A549 (cell line): ENCODE measurements at regions not wholly inside any gene's neighbourhood (a gene's known extent, or its start where the extent isn't known, plus 50 kb on each side); places are given as distances from the start of the nearest gene placed in this dataset.

ENCODE experiments used
- ATAC-seq, 2 experiments: fragments of 200-7000 bp in 1 of 2; fragments of >200 bp in 1 of 2; cut with Nextera tagmentation in 1 of 2; cut with Tn5 transposase in 1 of 2; 3 replicates each; pipeline versions ENCODE4 v1.8.0 to v1.9.1; 2018 to 2020; ENCODE audit warnings: mild to moderate bottlenecking in 1 of 2, moderate library complexity in 1 of 2
- CTCF ChIA-PET: fragments of 300-600 bp; sonication (Branson Sonifier 250); formaldehyde crosslinking; extraction: SDS; loops from one replicate; lab custom pipeline; 2021; ENCODE audit warnings: antibody characterized with exemption, inconsistent platforms; lab: Yijun Ruan, JAX
- POLR2A ChIA-PET: fragments of 350-600 bp; formaldehyde crosslinking; extraction: SDS; loops from one replicate; lab custom pipeline; 2021; ENCODE audit warnings: antibody characterized with exemption, inconsistent platforms; lab: Yijun Ruan, JAX
- DNase-seq, 2 experiments: peaks; one replicate each; pipeline versions ENCODE4 v3.0.0 to v3.0.0-alpha.2; 2011 to 2016; ENCODE audit warnings: low read depth in 1 of 2, low spot score in 1 of 2
- FAIRE-seq: peaks from 2 replicates; lab custom pipeline; 2011; peaks lifted over from hg19 to GRCh38; lab: Jason Lieb, UNC
- H3K27ac ChIP-seq, 2 experiments: fragments of >200 bp; sonication (Bioruptor Twin); formaldehyde crosslinking; 3 replicates each; pipeline ENCODE4 v1.5.1; 2016 to 2017
- H3K4me1 ChIP-seq: fragments of >200 bp; sonication (Bioruptor Twin); formaldehyde crosslinking; 3 replicates; pipeline ENCODE4 v1.6.1; 2016
- H3K4me2 ChIP-seq: fragments of >200 bp; sonication (Bioruptor Twin); formaldehyde crosslinking; 3 replicates; pipeline ENCODE4 v1.6.1; 2016
- H3K4me3 ChIP-seq: fragments of >200 bp; sonication (Bioruptor Twin); formaldehyde crosslinking; 3 replicates; pipeline ENCODE4 v1.5.1; 2016
- H3K9me3 ChIP-seq: fragments of >200 bp; sonication (Bioruptor Twin); formaldehyde crosslinking; 3 replicates; pipeline ENCODE4 v1.6.1; 2016
- CHD2 ChIP-seq: fragments of 150-350 bp; IDR thresholded peaks from 2 replicates; pipeline ENCODE4 v1.6.1; 2014; ENCODE audit warnings: low read length; ENCODE audit not compliant: partially characterized antibody
- CHD4 ChIP-seq: fragments of 200-600 bp; sonication (generic); IDR thresholded peaks from 2 replicates; pipeline ENCODE4 v1.6.1; 2016; ENCODE audit warnings: antibody characterized with exemption, mild to moderate bottlenecking, borderline replicate concordance
- EP300 ChIP-seq, 2 experiments: fragments of >200 bp; sonication (Bioruptor Twin); formaldehyde crosslinking; IDR thresholded peaks; 2 replicates in 1 of 2; 3 replicates in 1 of 2; pipeline ENCODE4 v1.6.1; 2016 to 2017
- ESRRA ChIP-seq: fragments of 150-350 bp; IDR thresholded peaks from 2 replicates; pipeline ENCODE4 v1.6.1; 2014; ENCODE audit warnings: mild to moderate bottlenecking, low read length, borderline replicate concordance
- FOSL2 ChIP-seq, 2 experiments: fragments of 450-650 bp in 1 of 2; fragments of >200 bp in 1 of 2; sonication (Bioruptor Twin) in 1 of 2; formaldehyde crosslinking; IDR thresholded peaks; 2 replicates each; pipeline versions ENCODE4 v1.5.0 to v1.6.1; 2016 to 2020; ENCODE audit warnings: mild to moderate bottlenecking in 1 of 2, moderate library complexity in 1 of 2
- GATA3 ChIP-seq: IDR thresholded peaks from 2 replicates; pipeline ENCODE4 v1.6.1; 2012; ENCODE audit warnings: borderline replicate concordance
- HDAC2 ChIP-seq: fragments of 200-600 bp; sonication (generic); IDR thresholded peaks from 2 replicates; pipeline ENCODE4 v1.6.1; 2016
- HOXA7 ChIP-seq: fragments of 250-450 bp; sonication (Bioruptor Pico); IDR thresholded peaks from 2 replicates; pipeline ENCODE4 v1.5.0; 2020; ENCODE audit warnings: mild to moderate bottlenecking, moderate library complexity
- JUN ChIP-seq, 2 experiments: fragments of >200 bp; sonication (Bioruptor Twin); formaldehyde crosslinking; IDR thresholded peaks; 2 replicates in 1 of 2; 3 replicates in 1 of 2; pipeline ENCODE4 v1.6.1; 2016 to 2017
- JUNB ChIP-seq: fragments of >200 bp; sonication (Bioruptor Twin); formaldehyde crosslinking; IDR thresholded peaks from 2 replicates; pipeline ENCODE4 v1.6.1; 2016
- KDM1A ChIP-seq: fragments of 200-600 bp; sonication (generic); IDR thresholded peaks from 2 replicates; pipeline ENCODE4 v1.6.1; 2016; ENCODE audit warnings: low read depth, mild to moderate bottlenecking
- NPAS2 ChIP-seq: fragments of 250-450 bp; sonication (Bioruptor Pico); IDR thresholded peaks from 2 replicates; pipeline ENCODE4 v1.8.0; 2022; ENCODE audit warnings: mild to moderate bottlenecking, moderate library complexity, borderline replicate concordance
- PHF8 ChIP-seq: fragments of 200-600 bp; sonication (generic); IDR thresholded peaks from 2 replicates; pipeline ENCODE4 v1.6.1; 2016; ENCODE audit warnings: low read depth, mild to moderate bottlenecking, antibody characterized with exemption, moderate library complexity, borderline replicate concordance
- POLR2A ChIP-seq: IDR thresholded peaks from 2 replicates; pipeline ENCODE4 v1.6.1; 2012; ENCODE audit warnings: mild to moderate bottlenecking, low read length
- POLR2AphosphoS2 ChIP-seq: conservative IDR thresholded peaks from 2 replicates; pipeline ENCODE4 v1.6.1; 2012; ENCODE audit warnings: low read length, improper control_type of control experiment, inconsistent platforms
- RFX5 ChIP-seq: fragments of 450-650 bp; IDR thresholded peaks from 2 replicates; pipeline ENCODE4 v1.7.1; 2014; ENCODE audit warnings: antibody characterized with exemption, mild to moderate bottlenecking, moderate library complexity
- TFCP2L1 ChIP-seq: fragments of 250-450 bp; sonication (Bioruptor Pico); IDR thresholded peaks from 2 replicates; pipeline ENCODE4 v1.5.0; 2021; ENCODE audit warnings: mild to moderate bottlenecking
- ZC3H11A ChIP-seq: fragments of 450-650 bp; IDR thresholded peaks from 2 replicates; pipeline ENCODE4 v1.6.1; 2014; ENCODE audit warnings: antibody characterized with exemption, mild to moderate bottlenecking
- ZFP36 ChIP-seq: fragments of 450-650 bp; IDR thresholded peaks from 2 replicates; pipeline ENCODE4 v1.6.1; 2014; ENCODE audit warnings: borderline replicate concordance; ENCODE audit not compliant: partially characterized antibody
- WGBS: methylation state at CpG from one replicate; pipeline ENCODE4 v1.1.6; 2017; ENCODE audit errors: missing lambda C conversion rate; 5-methylcytosine and 5-hydroxymethylcytosine counted together
- TF ChIP-seq, protein P1 (sequence below): IDR thresholded peaks from 2 replicates; pipeline ENCODE4 v1.6.1; 2012; ENCODE audit warnings: low read depth, borderline replicate concordance
- TF ChIP-seq, protein P2 (sequence below): fragments of >200 bp; sonication (Bioruptor Twin); formaldehyde crosslinking; IDR thresholded peaks from 3 replicates; pipeline ENCODE4 v1.6.1; 2016
- TF ChIP-seq, protein P3 (sequence below): fragments of 250-450 bp; sonication (Bioruptor Pico); IDR thresholded peaks from 2 replicates; pipeline ENCODE4 v1.5.0; 2021; ENCODE audit warnings: mild to moderate bottlenecking, moderate library complexity, borderline replicate concordance
- TF ChIP-seq, protein P4 (sequence below): fragments of >200 bp; sonication (Bioruptor Twin); formaldehyde crosslinking; IDR thresholded peaks from 2 replicates; pipeline ENCODE4 v1.6.1; 2016
- TF ChIP-seq, protein P5 (sequence below): fragments of 450-650 bp; IDR thresholded peaks from 2 replicates; pipeline ENCODE4 v1.6.1; 2014; ENCODE audit warnings: antibody characterized with exemption

DNA sequence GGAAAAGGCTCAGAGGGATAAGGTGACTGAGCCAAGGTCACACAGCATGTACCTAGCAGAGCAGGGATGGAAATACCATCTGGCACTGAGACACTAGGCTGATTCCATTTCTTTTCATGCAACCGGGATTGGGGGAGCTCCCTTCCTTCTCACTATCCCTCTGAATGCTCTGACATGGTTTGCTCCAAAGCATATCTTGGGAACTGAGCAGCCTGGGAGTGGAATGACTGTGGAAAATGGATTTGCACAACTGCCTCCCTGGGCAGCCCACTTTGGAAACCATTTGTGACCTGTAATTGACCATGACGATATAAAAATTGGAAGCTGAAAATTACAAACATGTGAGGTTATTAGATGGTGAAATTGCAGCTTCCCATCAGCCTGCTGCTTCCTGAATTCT is 309.0 kb upstream of the CHD6 start:
- CTCF ChIA-PET: no interaction called here
- WGBS: 0% methylated on average over 2 of the region's 2 CpGs
- ATAC-seq: no peak
- Histone ChIP-seq H3K4me3 (no peak overlapping the region), H3K4me1 (no peaks in the 10 kb centered on the region), H3K4me2 (no peak overlapping the region), H3K27ac (no peak overlapping the region), H3K9me3 (no peaks in the 10 kb centered on the region)
- POLR2A ChIA-PET: no interaction called here
- TF ChIP-seq CHD4: no peak
- TF ChIP-seq FOSL2 (IDR thresholded peaks at IDR 0.05): no peak
- no peak for TF ChIP-seq FOSL2 (CRISPR knock-in tag; IDR thresholded peaks at IDR 0.05)
- no peak for TF ChIP-seq NPAS2 (CRISPR knock-in tag)
- TF ChIP-seq, protein P1, sequence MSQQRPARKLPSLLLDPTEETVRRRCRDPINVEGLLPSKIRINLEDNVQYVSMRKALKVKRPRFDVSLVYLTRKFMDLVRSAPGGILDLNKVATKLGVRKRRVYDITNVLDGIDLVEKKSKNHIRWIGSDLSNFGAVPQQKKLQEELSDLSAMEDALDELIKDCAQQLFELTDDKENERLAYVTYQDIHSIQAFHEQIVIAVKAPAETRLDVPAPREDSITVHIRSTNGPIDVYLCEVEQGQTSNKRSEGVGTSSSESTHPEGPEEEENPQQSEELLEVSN: no peak
- TF ChIP-seq GATA3: no peak
- TF ChIP-seq EP300 (IDR thresholded peaks at IDR 0.05): no peak
- TF ChIP-seq KDM1A: no peak
- TF ChIP-seq RFX5: no peak
- TF ChIP-seq ESRRA: no peak
- no peak for TF ChIP-seq POLR2A
- TF ChIP-seq ZC3H11A: no peak
- TF ChIP-seq, protein P2, sequence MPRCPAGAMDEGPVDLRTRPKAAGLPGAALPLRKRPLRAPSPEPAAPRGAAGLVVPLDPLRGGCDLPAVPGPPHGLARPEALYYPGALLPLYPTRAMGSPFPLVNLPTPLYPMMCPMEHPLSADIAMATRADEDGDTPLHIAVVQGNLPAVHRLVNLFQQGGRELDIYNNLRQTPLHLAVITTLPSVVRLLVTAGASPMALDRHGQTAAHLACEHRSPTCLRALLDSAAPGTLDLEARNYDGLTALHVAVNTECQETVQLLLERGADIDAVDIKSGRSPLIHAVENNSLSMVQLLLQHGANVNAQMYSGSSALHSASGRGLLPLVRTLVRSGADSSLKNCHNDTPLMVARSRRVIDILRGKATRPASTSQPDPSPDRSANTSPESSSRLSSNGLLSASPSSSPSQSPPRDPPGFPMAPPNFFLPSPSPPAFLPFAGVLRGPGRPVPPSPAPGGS: no peak
- FAIRE-seq: no peak
- no peak for DNase-seq

DNA sequence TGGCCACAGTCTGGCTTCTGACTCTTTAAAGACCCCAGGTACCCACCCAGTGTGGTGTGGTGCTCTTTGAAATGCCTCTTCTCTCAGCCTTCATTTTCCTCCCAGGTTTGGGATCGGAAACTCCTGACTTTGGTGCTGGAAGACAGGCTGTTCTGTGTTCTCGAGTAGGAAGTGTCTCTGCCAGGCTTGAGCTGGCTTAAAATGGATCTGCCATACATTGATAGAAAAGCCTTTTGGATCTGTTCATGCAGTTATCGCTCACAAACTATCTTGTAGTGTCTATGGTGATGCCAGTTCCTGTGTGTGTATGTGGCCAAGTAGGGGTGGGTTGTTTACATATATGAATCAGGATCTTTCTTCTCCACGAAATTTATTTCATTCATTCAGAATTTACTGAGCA is 307.3 kb upstream of the CHD6 start:
- H3K27ac ChIP-seq: no peak overlapping the region
- no peak for ATAC-seq
- ChIA-PET POLR2A (no interaction called here), CTCF (interaction anchor here (1.2 kb wide), 1 partner anchor 93 kb away, joined by 3 read pairs; no protein-coding TSS in a partner anchor)
- 0% methylated on average over 4 of the region's 4 CpGs for WGBS
- H3K4me3 ChIP-seq: no peak overlapping the region
- no peaks in the 10 kb centered on the region for H3K4me1 ChIP-seq
- H3K9me3 ChIP-seq: no peaks in the 10 kb centered on the region
- no peak for FAIRE-seq
- DNase-seq: no peak
- H3K4me2 ChIP-seq: no peak overlapping the region
- TF ChIP-seq, protein P3, sequence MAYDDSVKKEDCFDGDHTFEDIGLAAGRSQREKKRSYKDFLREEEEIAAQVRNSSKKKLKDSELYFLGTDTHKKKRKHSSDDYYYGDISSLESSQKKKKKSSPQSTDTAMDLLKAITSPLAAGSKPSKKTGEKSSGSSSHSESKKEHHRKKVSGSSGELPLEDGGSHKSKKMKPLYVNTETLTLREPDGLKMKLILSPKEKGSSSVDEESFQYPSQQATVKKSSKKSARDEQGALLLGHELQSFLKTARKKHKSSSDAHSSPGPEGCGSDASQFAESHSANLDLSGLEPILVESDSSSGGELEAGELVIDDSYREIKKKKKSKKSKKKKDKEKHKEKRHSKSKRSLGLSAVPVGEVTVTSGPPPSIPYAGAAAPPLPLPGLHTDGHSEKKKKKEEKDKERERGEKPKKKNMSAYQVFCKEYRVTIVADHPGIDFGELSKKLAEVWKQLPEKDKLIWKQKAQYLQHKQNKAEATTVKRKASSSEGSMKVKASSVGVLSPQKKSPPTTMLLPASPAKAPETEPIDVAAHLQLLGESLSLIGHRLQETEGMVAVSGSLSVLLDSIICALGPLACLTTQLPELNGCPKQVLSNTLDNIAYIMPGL (CRISPR knock-in tag): no peak
- TF ChIP-seq CHD4: no peak
- no peak for TF ChIP-seq POLR2A
- TF ChIP-seq PHF8: no peak
- TF ChIP-seq HDAC2: no peak
- no peak for TF ChIP-seq HOXA7 (CRISPR knock-in tag)
- TF ChIP-seq ZFP36: no peak
- no peak for TF ChIP-seq KDM1A
- no peak for TF ChIP-seq JUNB
- TF ChIP-seq TFCP2L1 (CRISPR knock-in tag): no peak
- no peak for TF ChIP-seq POLR2AphosphoS2
- TF ChIP-seq, protein P4, sequence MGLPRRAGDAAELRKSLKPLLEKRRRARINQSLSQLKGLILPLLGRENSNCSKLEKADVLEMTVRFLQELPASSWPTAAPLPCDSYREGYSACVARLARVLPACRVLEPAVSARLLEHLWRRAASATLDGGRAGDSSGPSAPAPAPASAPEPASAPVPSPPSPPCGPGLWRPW: no peak
- no peak for TF ChIP-seq JUN (IDR thresholded peaks at IDR 0.05)
- TF ChIP-seq, protein P5, sequence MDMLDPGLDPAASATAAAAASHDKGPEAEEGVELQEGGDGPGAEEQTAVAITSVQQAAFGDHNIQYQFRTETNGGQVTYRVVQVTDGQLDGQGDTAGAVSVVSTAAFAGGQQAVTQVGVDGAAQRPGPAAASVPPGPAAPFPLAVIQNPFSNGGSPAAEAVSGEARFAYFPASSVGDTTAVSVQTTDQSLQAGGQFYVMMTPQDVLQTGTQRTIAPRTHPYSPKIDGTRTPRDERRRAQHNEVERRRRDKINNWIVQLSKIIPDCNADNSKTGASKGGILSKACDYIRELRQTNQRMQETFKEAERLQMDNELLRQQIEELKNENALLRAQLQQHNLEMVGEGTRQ: no peak
- no peak for TF ChIP-seq CHD2
- TF ChIP-seq ESRRA: no peak
